Loucy (cell line): ENCODE measurements at regions not wholly inside any gene's neighbourhood (a gene's known extent, or its start where the extent isn't known, plus 50 kb on each side); places are given as distances from the start of the nearest gene placed in this dataset.

ENCODE experiments used
- EZH2phosphoT487 ChIP-seq: fragments of 200-600 bp; IDR thresholded peaks from 2 replicates; pipeline ENCODE4 v1.6.1; 2018; ENCODE audit warnings: antibody characterized with exemption, mild to moderate bottlenecking, moderate library complexity, borderline replicate concordance
- TF ChIP-seq, protein P1 (sequence below): fragments of 200-600 bp; sonication (generic); conservative IDR thresholded peaks from 2 replicates; pipeline ENCODE4 v1.5.1; 2014; ENCODE audit warnings: mild to moderate bottlenecking, antibody characterized with exemption, low read length

DNA sequence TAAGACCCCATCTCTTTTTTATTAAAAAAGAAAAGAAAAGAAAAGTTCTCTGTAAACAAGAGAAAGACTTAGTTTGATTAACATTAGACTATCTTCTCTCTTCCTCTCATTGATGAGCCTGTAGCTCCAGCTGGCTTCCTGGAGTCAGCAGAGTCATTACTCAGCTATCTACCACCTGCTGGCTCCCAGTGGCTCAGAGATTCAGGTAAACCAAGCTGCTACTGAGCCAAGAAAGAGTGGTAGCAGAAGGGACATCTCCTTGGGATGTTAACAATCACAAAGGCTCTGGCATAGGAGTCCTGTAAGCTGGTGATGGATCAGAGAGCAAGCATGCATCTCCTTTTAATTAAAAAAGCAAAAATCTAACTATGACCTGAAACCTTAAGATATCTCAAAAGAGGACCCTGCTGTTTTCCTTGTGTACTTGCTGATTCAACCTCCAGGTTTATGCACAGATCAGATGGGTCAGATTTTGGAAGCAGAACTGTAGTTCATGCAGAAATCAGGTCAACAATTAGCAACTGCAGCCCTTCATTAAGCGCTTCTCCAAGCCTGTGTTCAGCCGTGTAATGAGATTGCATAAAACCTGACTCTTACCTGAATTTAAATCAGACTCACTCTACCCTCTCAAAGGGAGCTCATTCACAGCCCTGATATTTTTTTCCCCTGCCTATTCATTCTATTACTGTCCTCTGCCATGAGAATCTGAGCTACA, 225.8 kb downstream of the RNF152 start:
- TF ChIP-seq, protein P1, sequence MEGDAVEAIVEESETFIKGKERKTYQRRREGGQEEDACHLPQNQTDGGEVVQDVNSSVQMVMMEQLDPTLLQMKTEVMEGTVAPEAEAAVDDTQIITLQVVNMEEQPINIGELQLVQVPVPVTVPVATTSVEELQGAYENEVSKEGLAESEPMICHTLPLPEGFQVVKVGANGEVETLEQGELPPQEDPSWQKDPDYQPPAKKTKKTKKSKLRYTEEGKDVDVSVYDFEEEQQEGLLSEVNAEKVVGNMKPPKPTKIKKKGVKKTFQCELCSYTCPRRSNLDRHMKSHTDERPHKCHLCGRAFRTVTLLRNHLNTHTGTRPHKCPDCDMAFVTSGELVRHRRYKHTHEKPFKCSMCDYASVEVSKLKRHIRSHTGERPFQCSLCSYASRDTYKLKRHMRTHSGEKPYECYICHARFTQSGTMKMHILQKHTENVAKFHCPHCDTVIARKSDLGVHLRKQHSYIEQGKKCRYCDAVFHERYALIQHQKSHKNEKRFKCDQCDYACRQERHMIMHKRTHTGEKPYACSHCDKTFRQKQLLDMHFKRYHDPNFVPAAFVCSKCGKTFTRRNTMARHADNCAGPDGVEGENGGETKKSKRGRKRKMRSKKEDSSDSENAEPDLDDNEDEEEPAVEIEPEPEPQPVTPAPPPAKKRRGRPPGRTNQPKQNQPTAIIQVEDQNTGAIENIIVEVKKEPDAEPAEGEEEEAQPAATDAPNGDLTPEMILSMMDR, result no peak
- TF ChIP-seq EZH2phosphoT487, result no peak
